NB4 (cell line): ENCODE measurements at regions not wholly inside any gene's neighbourhood (a gene's known extent, or its start where the extent isn't known, plus 50 kb on each side); places are given as distances from the start of the nearest gene placed in this dataset.
A peak's percentile ranks its signal among the peaks of the same experiment; 100 is the strongest.

Experiments used
- DNase-seq: peaks from one replicate; pipeline ENCODE4 v3.0.0; 2010; ENCODE audit warnings: low read depth
- H3K4me3 ChIP-seq: one replicate; pipeline ENCODE4 v1.5.1; 2011; ENCODE audit warnings: mild to moderate bottlenecking, low read depth, low read length, moderate library complexity
- CTCF ChIP-seq: IDR thresholded peaks from one replicate; pipeline ENCODE4 v1.5.1; 2012; ENCODE audit warnings: low read depth, low read length
- MAX ChIP-seq: IDR thresholded peaks from 2 replicates; pipeline ENCODE4 v1.6.1; 2011; ENCODE audit warnings: low read depth, low read length
- MYC ChIP-seq: IDR thresholded peaks from 2 replicates; pipeline ENCODE4 v1.6.1; 2011; ENCODE audit warnings: low read depth, low read length
- POLR2A ChIP-seq: IDR thresholded peaks from 2 replicates; pipeline ENCODE4 v1.6.1; 2011; ENCODE audit warnings: mild to moderate bottlenecking; ENCODE audit not compliant: insufficient read length; ENCODE audit errors: extremely low read depth

GRCh38 chr6:14274016-14274415 lies 156.4 kb downstream of the CD83 start:
- no peak for TF ChIP-seq CTCF
- no peak for DNase-seq
- H3K4me3 ChIP-seq, result no peak overlapping the region

GRCh38 chr6:14274546-14275492 lies 157.2 kb downstream of the CD83 start:
- TF ChIP-seq MYC, result no peak
- no peak for TF ChIP-seq CTCF
- TF ChIP-seq POLR2A, result no peak
- no peak for TF ChIP-seq MAX
- no peak overlapping the region for H3K4me3 ChIP-seq
- DNase-seq, result no peak

- TF ChIP-seq POLR2A (no peak), MAX (no peak), MYC (no peak), CTCF (no peak)
- no peak overlapping the region for H3K4me3 ChIP-seq
- no peak for DNase-seq
These were observed 157.9 kb downstream of the CD83 start for GRCh38 chr6:14275493-14275851.

- TF ChIP-seq MYC (no peak), MAX (no peak), POLR2A (no peak), CTCF (no peak)
- H3K4me3 ChIP-seq, result no peak overlapping the region
- no peak for DNase-seq
These were observed 158.5 kb downstream of the CD83 start for GRCh38 chr6:14276071-14276470.

GRCh38 chr6:14276667-14277404 lies 159.3 kb downstream of the CD83 start:
- no peak for TF ChIP-seq MAX
- no peak for TF ChIP-seq CTCF
- TF ChIP-seq MYC, result no peak
- no peak for TF ChIP-seq POLR2A
- no peak overlapping the region for H3K4me3 ChIP-seq
- peak; percentile 47 for DNase-seq
